GM18508 (cell line): ENCODE measurements at regions not wholly inside any gene's neighbourhood (a gene's known extent, or its start where the extent isn't known, plus 50 kb on each side); places are given as distances from the start of the nearest gene placed in this dataset.

Source experiments
- ATAC-seq: cut with Tn5 transposase; IDR thresholded peaks from one replicate; pipeline ENCODE4 v1.9.1; 2021; ENCODE audit warnings: moderate number of reproducible peaks; ENCODE audit not compliant: insufficient read depth, unreplicated experiment

DNA sequence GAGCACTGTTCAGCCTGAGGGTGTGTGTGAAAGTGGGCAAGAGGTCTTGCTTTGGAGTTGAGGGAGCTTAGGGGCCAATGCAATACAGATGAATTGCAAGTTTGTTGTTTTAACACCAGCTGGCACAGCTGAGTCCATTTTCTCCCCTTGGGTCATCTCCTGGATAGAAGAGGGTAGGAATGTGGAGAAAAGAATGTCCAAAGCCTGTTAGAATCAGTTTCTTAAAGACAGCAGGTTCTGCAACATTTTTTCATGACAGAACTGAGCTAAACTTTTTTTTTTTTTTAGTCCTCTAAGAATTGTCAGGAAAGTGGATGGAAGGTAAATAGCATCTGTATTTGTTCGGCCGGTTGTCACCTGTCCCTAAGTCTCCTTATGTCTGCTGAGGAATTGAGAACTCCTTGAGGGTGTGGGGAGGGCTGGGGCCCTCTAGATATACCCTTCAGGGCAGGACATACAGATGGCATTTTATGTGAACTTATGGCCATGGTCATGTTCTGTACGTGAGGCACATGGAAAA lies 211.1 kb upstream of the CADM1 start:
- no peak for ATAC-seq

DNA sequence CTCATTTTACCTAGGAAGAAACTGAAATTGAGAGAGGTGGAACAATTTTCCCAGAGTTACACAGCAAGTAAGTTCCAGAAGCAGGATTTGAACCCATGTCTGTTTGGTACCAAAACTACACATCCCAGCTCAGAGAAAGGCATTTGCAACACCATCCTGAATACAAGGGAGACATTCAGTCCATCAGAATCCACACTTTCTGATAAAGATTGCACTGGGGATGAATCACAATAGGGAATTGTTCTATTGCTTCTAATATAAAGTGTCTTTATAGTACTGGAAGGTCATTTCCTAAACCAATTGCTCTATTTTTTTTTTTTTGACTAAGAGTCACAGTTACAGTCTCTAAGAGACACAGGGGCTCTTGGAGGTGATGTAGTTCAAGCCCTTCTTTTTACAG lies 208.1 kb upstream of the CADM1 start:
- no peak for ATAC-seq

DNA sequence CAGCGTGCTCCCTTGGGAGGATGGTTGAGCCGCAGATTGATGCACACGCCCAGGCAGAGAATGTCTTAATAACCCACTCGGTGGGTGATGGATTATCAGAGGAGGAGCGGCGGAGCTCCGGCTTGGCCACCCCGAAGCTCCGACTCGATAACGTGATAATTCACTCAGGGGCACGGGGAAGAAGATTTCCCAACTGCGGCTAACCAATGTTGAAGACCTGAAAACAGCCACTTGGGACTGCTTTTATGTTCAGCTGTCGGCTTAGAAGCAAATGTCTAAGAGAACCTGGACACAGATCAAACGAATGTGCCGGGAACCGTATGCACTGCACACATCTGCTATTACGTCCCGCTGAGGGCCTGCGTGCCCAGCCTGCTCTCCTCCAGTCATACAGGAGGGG lies 206.8 kb upstream of the CADM1 start:
- ATAC-seq = no peak

DNA sequence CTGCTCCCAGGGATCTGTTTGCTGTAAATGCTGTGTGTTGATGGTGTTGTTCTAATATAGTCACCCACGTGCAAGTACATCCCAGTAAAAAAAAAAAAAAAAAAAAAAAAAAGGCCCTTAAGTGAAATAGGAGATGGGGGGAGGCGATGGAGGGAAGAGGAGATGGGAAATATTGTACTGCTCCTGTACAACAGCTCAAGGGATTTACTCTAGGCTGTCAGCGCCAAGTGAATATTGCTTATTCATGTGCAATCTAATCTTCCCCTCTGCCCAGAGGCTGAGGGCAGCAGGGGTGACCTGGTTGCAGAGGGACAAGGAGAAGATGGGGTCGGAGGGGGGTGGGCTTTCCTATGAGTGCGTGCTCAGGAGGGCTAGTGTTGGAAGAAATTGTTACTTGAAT lies 206.2 kb upstream of the CADM1 start:
- no peak for ATAC-seq

DNA sequence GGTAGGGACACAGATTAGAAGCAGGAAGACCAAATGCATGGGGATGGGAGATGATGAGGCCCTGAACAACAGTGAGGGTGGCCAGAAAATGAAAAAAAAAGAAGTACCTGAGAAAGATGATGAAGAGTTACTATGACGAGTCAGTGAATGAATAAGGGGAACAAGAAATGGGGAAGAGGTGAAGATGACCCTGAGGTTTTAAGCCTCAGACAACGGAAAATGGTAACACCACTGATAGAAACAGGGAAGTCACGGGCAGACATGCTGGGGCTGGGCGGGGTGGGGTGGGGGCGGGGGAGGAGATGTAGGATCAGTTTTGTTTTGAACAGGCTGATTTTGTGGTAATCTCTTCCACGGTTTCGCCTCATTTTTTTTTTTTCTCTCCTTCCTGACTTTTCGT lies 205.1 kb upstream of the CADM1 start:
- ATAC-seq = no peak

DNA sequence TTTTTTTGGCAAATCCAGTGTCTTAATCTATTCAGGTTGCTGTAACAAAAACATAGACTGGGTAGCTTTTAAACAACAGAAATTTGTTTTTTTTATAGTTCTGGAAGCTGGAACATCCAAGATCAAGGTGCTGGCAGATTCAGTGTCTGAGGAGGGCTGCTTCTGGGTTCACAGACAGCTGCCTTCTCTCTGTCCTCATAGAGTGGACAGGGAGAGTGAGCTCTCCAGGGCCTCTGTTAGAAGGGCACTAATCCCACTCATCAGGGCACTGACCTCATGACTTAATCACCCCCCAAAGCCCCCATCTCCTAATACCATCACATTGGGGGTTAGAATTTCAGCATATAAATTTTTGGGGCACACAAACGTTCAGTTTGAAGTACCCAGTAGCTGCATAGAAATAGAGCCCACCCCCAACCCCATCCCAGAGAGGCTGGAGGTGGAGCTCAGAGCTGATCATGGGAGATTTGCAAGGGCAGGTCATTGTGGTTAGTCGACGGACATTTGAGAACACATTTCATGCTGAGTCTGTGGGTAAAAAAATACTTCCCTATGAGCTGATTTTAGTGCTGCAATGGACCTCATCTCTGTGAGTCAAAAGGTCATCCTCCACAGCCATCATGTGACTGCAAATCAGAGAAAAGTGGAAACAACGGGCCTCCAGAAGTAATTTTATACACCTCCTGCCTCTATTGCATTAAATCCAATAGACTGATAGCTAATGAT lies 203.1 kb upstream of the CADM1 start:
- no peak for ATAC-seq

DNA sequence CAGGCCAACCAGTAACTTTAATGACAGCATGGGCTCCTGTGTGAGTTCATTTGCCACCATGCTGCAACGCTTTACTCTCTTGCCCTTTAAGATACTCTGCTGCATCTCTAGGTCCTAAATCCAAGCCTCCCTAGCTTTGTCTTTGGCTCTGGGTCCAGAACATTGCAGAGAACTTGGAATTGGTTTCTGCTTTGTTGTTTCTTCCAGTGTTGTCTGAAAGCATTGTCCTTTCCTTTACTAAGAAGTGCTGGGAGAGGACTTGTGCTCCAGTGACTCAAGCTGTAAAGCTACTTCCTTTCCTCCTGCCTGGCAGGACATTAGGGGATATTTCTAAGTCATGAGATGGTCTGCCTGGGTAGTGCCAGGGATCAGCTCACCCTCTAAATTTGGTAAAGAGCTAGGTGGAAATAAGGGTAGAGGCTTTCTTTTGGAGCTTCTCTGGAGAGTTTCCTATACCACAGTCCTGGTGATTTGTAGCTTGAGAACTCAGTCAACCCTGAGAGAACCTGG lies 202.5 kb upstream of the CADM1 start:
- ATAC-seq = no peak

DNA sequence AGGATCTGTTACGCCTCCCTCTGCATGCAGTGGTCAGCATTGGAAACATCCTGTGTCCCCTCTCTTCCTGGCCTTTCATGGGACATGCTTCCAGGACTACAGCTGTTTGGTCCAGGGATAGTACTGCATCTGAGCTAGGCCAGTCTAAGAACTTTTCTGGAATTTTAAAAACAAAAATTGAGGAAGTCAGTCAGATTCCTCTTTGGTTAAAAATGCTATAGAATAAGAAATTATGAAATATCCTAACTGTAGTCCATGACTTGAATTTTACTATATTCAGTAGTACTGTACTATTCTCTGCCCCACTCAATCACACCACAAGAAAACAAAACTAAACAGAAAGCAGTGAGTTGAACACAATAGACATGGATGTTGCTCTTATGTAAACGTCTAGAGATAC lies 201.0 kb upstream of the CADM1 start:
- no peak for ATAC-seq

DNA sequence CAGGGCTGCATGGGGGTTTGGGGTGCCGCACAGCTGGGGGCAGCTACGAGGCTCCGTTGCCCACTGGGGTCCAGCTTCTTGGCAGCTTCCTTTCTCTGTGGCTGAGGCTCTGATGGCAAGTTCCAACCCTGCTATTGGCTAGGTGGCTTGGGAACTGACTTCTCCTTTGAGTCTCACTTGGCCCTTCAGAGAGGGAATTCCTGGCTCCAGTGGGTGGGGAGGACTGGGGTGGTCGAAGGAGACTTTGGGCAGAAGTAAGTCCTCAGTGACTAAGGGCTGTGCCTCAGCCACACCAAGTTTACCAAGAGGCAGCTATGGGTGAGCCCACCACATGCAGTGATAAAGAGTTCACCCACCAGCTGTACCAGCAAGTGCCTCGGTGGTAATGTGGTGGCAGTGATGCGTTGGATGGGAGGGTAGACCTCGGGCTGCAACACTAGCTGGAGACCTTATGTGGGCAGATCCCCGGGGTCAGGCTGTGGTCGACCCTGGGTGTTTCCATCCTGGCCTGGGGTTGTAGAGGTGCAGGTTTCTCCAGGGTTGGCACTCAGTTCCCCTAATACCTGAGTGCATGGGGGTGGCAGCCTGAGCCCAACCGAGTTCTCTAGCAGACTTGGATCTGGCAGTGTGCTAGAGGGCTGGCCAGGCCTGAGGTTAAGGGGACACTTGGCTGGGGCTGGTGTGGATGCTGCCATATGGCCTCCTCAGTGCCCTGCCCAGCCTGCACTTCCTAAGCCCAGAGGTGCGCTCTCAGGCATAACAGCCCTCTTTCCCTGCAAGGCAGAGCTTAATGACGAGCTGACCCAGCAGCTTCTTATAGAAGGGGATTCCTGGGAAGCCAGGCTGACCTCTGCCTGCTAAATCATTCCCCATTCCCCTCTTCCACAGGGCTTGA lies 197.0 kb upstream of the CADM1 start:
- no peak for ATAC-seq

DNA sequence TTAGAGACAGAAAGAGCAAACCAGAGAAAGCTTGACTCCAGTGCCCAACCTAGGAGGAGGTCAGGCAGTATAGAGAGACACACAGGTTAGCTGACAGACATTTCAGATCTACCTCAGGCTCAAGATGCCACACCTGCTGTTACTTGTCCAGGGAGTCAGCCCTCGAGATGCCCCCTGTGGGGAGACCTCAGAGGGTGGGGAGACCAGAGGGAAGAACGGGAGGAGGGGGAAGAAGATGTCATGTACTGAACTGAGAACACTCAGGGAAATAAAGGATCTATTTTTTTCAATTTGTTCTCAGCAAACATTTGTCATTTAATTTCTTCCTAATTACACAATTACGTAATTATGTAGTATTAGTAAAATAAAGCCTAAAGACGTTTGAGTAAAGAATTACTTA lies 196.3 kb upstream of the CADM1 start:
- no peak for ATAC-seq

DNA sequence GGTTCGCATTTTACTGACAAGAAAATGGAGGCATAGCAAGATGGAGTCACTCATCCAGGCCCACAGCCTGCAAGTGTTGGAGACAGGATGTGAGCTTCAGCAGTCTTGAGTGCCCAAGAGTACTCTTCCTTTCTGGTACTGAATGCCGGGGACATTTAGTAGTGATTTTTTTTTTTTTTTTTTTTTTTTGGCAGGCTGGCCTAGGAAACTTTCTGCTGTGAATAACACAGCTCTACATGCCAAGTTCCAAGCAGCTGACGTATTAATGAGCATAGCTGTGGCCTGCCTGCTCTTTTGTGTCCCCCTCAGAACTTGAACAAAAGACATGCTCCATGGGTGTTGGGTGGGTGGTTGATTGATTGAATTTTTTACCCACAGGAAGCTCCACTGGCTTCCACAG lies 195.5 kb upstream of the CADM1 start:
- ATAC-seq = no peak

DNA sequence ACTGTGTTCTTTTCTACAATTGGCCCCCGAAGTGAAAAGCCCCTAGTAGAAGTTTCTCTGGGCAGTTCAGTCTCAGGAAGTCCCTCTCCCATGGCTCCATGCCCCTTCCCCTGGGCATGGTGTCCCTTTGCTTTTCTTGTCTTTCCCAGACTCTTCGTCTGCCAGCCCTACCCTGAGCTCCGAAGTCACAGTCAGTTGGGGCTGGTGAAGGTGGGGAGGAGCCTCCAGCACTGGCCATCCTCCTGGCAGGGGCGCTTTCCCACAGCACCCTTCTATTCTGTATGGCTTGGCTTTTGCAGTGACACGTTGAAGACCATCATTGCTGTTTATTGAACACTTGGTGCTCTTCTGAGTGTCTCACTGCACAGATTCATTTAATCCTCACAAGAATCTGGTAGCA lies 195.1 kb upstream of the CADM1 start:
- no peak for ATAC-seq

DNA sequence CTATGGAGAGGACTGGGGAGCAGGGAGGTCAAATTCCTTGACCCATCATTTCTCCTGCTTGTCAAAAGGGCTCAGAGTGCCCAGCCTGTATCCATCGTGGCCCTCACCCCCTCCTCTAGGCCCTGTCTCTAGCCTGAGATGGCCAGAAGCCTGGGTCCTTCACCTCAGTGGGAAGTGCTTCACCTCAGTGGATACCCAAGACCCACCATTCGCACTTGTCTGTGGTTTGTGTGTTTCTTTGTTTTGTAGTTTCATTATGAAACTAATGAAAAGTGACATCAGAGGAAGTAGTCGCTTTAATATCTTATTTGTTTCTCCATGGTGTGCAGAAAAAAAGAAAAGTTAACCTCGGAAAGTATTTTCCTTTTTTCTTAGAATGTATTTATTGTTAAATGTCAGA lies 194.0 kb upstream of the CADM1 start:
- ATAC-seq = no peak

DNA sequence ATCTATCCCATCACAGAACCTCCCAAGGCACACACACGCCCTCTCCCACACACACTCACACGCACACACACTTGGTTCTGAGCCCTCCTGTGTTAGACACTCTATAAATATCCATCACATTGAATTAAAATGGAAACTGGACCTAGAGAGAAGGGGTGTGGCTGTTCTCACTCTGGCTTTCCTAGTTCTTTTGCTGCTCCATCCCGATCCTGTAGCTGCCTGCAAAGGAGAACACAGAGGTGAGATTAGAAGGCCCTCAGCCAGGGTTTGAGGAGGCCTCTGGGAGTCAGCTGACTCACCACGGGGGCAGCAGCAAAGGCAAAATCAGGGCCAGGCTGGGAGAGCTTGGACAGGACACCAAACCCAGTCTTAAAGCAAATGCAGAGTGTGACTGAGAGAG lies 192.3 kb upstream of the CADM1 start:
- no peak for ATAC-seq

DNA sequence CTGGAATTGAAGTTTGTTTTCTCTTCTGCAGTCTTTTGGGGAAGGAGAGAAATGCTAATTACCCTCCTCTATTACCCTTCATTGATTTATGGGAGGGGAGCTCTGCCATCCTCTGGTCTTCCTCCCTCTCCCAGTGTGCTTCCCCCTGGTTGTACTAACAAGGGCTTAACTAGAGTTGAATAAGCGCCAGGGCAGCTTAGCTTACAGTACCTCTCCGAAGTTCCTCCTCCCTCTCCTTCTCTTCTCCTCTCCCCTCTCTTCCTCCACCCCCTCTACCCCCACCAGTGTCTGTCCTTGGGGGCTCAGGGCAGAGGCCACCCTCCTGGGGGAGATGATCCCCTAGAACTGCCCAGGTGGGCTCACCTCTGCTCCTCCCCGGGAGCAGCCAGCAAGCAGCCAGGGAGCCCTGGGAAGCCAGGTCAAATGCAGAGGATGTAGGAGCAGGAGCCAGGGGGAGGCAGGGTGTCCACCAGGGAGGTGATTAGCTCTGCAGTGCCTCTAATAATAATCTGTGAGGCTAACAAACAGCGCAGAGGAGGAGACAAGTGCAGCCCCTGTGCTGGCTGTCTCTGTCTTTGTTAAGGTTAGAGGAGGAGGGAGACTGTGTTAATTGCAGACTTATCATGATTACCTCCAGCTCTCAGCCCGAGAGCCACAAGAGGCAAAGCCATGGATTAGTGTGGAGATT lies 191.6 kb upstream of the CADM1 start:
- ATAC-seq = no peak

DNA sequence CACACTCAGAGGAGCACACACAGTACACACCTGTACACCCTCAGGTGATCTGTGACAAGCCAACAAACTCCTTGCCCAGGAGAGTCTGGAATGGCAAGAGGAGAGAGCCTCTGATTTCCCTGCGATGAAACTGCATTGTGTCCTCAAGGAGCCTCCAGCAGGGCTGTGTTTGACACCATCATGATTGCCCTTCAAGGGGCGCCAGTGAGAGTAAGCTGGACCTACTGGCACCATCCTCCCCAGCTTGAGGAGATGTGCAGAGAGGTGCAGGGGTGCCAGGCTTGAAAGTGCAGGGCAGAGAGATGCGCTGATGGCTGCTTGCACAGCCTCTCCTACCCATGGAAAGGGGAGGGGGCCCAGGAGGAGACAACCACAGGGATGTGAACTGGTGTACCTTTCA lies 188.8 kb upstream of the CADM1 start:
- ATAC-seq = no peak

DNA sequence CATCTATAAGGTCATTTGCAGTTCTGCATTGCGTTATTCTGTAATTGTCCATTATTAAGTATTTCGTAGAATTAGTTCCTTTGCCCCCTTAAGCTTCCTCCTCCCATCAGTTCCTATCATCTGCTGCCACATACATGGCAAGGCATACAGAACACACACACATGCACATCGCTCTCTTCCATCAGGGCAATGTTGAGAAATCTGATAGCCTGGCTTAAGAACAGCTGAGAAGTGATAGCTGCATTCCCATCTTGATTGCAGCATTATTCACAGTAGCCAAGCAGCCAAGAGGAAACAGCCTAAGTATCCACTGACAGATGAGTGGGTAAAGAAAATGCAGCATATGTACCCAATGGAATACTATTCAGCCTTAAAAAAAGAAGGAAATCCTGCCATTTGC lies 186.8 kb upstream of the CADM1 start:
- no peak for ATAC-seq

DNA sequence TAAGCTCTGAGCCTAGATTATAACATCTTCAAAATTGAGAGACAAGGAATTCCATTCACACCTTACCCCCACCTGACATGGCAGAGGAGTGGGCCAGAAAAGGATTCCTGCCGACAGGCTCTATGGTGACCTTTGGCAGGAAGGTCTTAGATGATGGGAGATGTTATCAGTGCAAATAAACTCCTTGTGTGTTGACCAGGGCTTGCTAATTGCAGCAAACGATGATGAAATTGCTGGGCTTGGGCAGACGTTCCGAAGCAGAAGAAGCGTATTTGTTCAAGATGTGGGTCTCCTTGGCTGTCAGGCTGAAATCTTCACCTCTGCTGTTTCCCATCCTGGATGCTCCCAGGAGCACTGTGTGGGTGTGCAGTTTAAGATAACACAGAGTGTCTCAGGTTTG lies 183.7 kb upstream of the CADM1 start:
- no peak for ATAC-seq

DNA sequence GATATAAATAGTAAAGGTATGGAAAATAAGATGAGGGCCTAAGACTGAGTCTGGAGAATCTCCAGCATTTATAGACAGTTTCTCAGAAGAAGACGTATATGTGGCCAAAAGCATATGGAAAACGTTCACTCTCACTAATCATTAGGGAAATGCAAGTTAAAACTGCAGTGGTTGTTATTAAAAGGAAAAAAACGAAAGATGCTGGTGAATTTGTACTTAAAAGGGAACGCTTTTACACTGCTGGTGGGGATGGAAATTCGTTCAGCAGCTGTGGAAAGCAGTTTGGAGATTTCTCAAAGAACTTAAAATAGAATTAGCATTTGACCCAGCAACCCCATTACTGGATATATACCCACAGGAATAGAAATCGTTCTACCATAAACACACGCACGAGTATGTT lies 180.5 kb upstream of the CADM1 start:
- no peak for ATAC-seq

DNA sequence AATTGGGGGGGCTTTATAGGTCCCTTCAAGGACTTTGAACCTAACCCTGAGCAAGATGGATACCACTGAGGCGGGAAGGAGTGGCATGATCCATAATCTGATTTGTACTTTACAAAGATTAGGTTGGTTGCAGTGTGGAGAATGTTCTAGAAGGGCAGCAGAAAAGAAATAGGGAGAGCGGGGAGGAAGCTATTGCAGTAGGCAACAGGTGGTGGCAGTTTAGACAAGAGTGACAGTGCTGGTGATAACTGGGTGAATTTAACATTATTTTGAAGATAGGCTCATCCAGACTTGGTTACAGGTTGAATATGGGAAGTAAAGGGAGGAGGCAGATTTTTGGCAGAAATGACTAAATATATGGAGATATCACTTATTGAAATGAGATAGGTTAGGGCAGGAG lies 179.9 kb upstream of the CADM1 start:
- no peak for ATAC-seq

DNA sequence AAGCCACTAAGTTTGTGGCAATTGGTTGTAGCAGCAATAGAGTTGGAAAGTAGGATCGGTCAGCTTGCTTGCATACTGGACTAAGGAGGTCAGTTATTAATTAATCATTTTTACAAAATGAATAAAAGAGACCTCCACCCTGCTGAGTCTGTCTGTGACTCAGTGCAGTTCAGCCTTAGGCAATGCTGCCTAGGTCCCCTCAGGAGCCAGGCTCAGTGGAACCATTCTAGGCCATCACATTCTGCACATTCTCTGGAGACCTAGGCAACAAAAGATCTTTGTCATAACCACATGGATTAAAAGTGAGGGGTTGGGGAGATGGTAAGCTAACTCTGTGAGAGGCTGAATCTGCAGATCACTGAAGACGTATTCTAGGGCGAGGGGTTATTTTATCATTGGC lies 178.7 kb upstream of the CADM1 start:
- no peak for ATAC-seq
